IMR-90 (cell line): ENCODE measurements at regions not wholly inside any gene's neighbourhood (a gene's known extent, or its start where the extent isn't known, plus 50 kb on each side); places are given as distances from the start of the nearest gene placed in this dataset.
A peak's percentile ranks its signal among the peaks of the same experiment; 100 is the strongest.

Experiments
- ATAC-seq: fragments of 200-7000 bp; cut with Tn5 transposase; 2 replicates; pipeline ENCODE4 v1.9.1; 2020; ENCODE audit warnings: low read depth, mild to moderate bottlenecking, moderate library complexity
- BruUV-seq: library from RNA; stranded (reverse); fragments of 400-500 nt; replicated peaks from 2 replicates; lab custom pipeline; 2021; lab: Mats Ljungman, UMichigan
- CTCF ChIA-PET: fragments of 300-600 bp; formaldehyde crosslinking; extraction: SDS; loops from one replicate; lab custom pipeline; 2021; ENCODE audit warnings: antibody characterized with exemption; lab: Yijun Ruan, JAX
- POLR2A ChIA-PET: fragments of 300-600 bp; sonication (Branson Sonifier 250); formaldehyde crosslinking; loops from one replicate; lab custom pipeline; 2022; ENCODE audit warnings: antibody characterized with exemption; ENCODE audit not compliant: unreplicated experiment; lab: Charles Lee
- DNase-seq: peaks from one replicate; pipeline ENCODE4 v3.0.0; 2013
- H2AFZ ChIP-seq: replicated peaks from 2 replicates; pipeline ENCODE3; 2013; ENCODE audit warnings: low read length, mild to moderate bottlenecking; ENCODE audit not compliant: poor library complexity
- H2AK5ac ChIP-seq: 2 replicates; pipeline ENCODE4 v1.6.1; 2013; ENCODE audit warnings: low read depth, low read length, inconsistent platforms
- H2AK9ac ChIP-seq: replicated peaks from 2 replicates; pipeline ENCODE3; 2013; ENCODE audit warnings: mild to moderate bottlenecking, low read depth, low read length, moderate library complexity; ENCODE audit not compliant: poor library complexity
- H2BK120ac ChIP-seq: 2 replicates; pipeline ENCODE4 v1.6.1; 2013; ENCODE audit warnings: low read depth, low read length, inconsistent platforms
- H2BK15ac ChIP-seq: 3 replicates; pipeline ENCODE4 v1.6.1; 2013; ENCODE audit warnings: low read depth, low read length, inconsistent platforms
- H2BK20ac ChIP-seq: 2 replicates; pipeline ENCODE4 v1.6.1; 2013; ENCODE audit warnings: low read depth, mild to moderate bottlenecking, inconsistent platforms, low read length, moderate library complexity
- H2BK5ac ChIP-seq: 2 replicates; pipeline ENCODE4 v1.6.1; 2013; ENCODE audit warnings: mild to moderate bottlenecking, low read depth, low read length, inconsistent platforms; ENCODE audit not compliant: poor library complexity, severe bottlenecking
- H3K14ac ChIP-seq: replicated peaks from 2 replicates; pipeline ENCODE4 v1.6.1; 2013; ENCODE audit warnings: low read depth, low read length, inconsistent platforms
- H3K18ac ChIP-seq: 2 replicates; pipeline ENCODE4 v1.6.1; 2013; ENCODE audit warnings: low read depth, low read length, control low read depth
- H3K23ac ChIP-seq: 2 replicates; pipeline ENCODE4 v1.6.1; 2013; ENCODE audit warnings: low read depth, low read length, inconsistent platforms
- H3K27ac ChIP-seq: 2 replicates; pipeline ENCODE4 v1.5.1; 2013; ENCODE audit warnings: mild to moderate bottlenecking, control low read depth, low read length; ENCODE audit not compliant: insufficient read depth
- H3K27me3 ChIP-seq: 2 replicates; pipeline ENCODE4 v1.6.1; 2013; ENCODE audit warnings: low read length; ENCODE audit not compliant: control insufficient read depth, insufficient read depth
- H3K36me3 ChIP-seq: 2 replicates; pipeline ENCODE4 v1.6.1; 2013; ENCODE audit warnings: low read length, mixed read lengths; ENCODE audit not compliant: control insufficient read depth, insufficient read depth
- H3K4ac ChIP-seq: 2 replicates; pipeline ENCODE4 v1.6.1; 2013; ENCODE audit warnings: low read depth, low read length, inconsistent platforms
- H3K4me1 ChIP-seq: 2 replicates; pipeline ENCODE4 v1.6.1; 2013; ENCODE audit warnings: low read length, mixed read lengths; ENCODE audit not compliant: control insufficient read depth, insufficient read depth
- H3K4me2 ChIP-seq: 2 replicates; pipeline ENCODE4 v1.6.1; 2013; ENCODE audit warnings: low read depth, mild to moderate bottlenecking, control low read depth, low read length, moderate library complexity
- H3K4me3 ChIP-seq: 2 replicates; pipeline ENCODE4 v1.5.1; 2013; ENCODE audit warnings: low read depth, mild to moderate bottlenecking, control low read depth, low read length, moderate library complexity; ENCODE audit not compliant: insufficient read depth
- H3K56ac ChIP-seq: 2 replicates; pipeline ENCODE4 v1.6.1; 2013; ENCODE audit warnings: low read length, inconsistent platforms; ENCODE audit not compliant: insufficient read depth; ENCODE audit errors: extremely low read depth
- H3K79me1 ChIP-seq, 2 experiments: 2 replicates each; pipeline ENCODE4 v1.6.1; 2013; ENCODE audit warnings: low read length in 2 of 2, inconsistent platforms in 1 of 2, low read depth in 1 of 2
- H3K9ac ChIP-seq: 2 replicates; pipeline ENCODE4 v1.6.1; 2013; ENCODE audit warnings: low read depth, low read length, control low read depth
- H3K9me1 ChIP-seq: 2 replicates; pipeline ENCODE4 v1.6.1; 2013; ENCODE audit warnings: low read length, inconsistent platforms; ENCODE audit not compliant: insufficient read depth
- H3K9me3 ChIP-seq: 2 replicates; pipeline ENCODE4 v1.6.1; 2013; ENCODE audit warnings: low read length; ENCODE audit not compliant: control insufficient read depth, insufficient read depth
- H4K20me1 ChIP-seq: 2 replicates; pipeline ENCODE4 v1.6.1; 2013; ENCODE audit warnings: low read length, inconsistent platforms; ENCODE audit not compliant: insufficient read depth
- H4K5ac ChIP-seq: 2 replicates; pipeline ENCODE4 v1.6.1; 2013; ENCODE audit warnings: mild to moderate bottlenecking, low read depth, low read length, control low read depth
- H4K8ac ChIP-seq, 2 experiments: 2 replicates each; pipeline ENCODE4 v1.6.1; 2013; ENCODE audit warnings: low read depth in 2 of 2, low read length in 2 of 2, control low read depth in 1 of 2, inconsistent platforms in 1 of 2
- H4K91ac ChIP-seq: 2 replicates; pipeline ENCODE4 v1.6.1; 2013; ENCODE audit warnings: low read depth, low read length, inconsistent platforms; ENCODE audit not compliant: insufficient read depth
- BHLHE40 ChIP-seq: fragments of 150-350 bp; IDR thresholded peaks from 2 replicates; pipeline ENCODE4 v1.6.1; 2016; ENCODE audit warnings: mild to moderate bottlenecking, low read depth, low read length
- CHD1 ChIP-seq: IDR thresholded peaks from 2 replicates; pipeline ENCODE4 v1.6.1; 2012; ENCODE audit warnings: low read depth, low read length, improper control_type of control experiment
- CTCF ChIP-seq: conservative IDR thresholded peaks from 2 replicates; pipeline ENCODE4 v1.5.1; 2012; ENCODE audit warnings: mild to moderate bottlenecking, low read depth, low read length, improper control_type of control experiment
- FOS ChIP-seq: fragments of 150-350 bp; IDR thresholded peaks from 2 replicates; pipeline ENCODE4 v1.6.1; 2016; ENCODE audit warnings: low read depth, low read length
- MAFK ChIP-seq: IDR thresholded peaks from 2 replicates; pipeline ENCODE4 v1.6.1; 2012; ENCODE audit warnings: low read depth, low read length, improper control_type of control experiment
- MAZ ChIP-seq: IDR thresholded peaks from 2 replicates; pipeline ENCODE4 v1.6.1; 2012; ENCODE audit warnings: low read depth, mild to moderate bottlenecking, low read length, improper control_type of control experiment, moderate library complexity, borderline replicate concordance
- MXI1 ChIP-seq: IDR thresholded peaks from 2 replicates; pipeline ENCODE4 v1.6.1; 2012; ENCODE audit warnings: low read depth, mild to moderate bottlenecking, low read length, moderate library complexity, borderline replicate concordance
- NFE2L2 ChIP-seq: fragments of 150-350 bp; IDR thresholded peaks from 2 replicates; pipeline ENCODE4 v1.6.1; 2016; ENCODE audit warnings: low read depth, mild to moderate bottlenecking, low read length
- POLR2A ChIP-seq: IDR thresholded peaks from 2 replicates; pipeline ENCODE4 v1.6.1; 2012; ENCODE audit warnings: mild to moderate bottlenecking, low read depth, low read length
- RAD21 ChIP-seq: IDR thresholded peaks from 2 replicates; pipeline ENCODE4 v1.6.1; 2012; ENCODE audit warnings: low read length, improper control_type of control experiment
- RCOR1 ChIP-seq: IDR thresholded peaks from 2 replicates; pipeline ENCODE4 v1.6.1; 2012; ENCODE audit warnings: mild to moderate bottlenecking, low read length, improper control_type of control experiment; ENCODE audit not compliant: insufficient replicate concordance
- RFX5 ChIP-seq: IDR thresholded peaks from 2 replicates; pipeline ENCODE4 v1.8.0; 2012; ENCODE audit warnings: low read depth, mild to moderate bottlenecking, low read length, moderate library complexity
- SMC3 ChIP-seq: fragments of 150-350 bp; IDR thresholded peaks from 2 replicates; pipeline ENCODE4 v1.6.1; 2016; ENCODE audit warnings: low read depth, mild to moderate bottlenecking, antibody characterized with exemption, low read length, moderate library complexity
- USF2 ChIP-seq: fragments of 150-350 bp; IDR thresholded peaks from 2 replicates; pipeline ENCODE4 v1.6.1; 2017; ENCODE audit warnings: mild to moderate bottlenecking, antibody characterized with exemption, low read length, low read depth
- WGBS, 2 experiments: methylation state at CpG; one replicate each; pipeline versions ENCODE4 v1.1.5 to v1.1.7; 2013; ENCODE audit warnings: missing lambda C conversion rate in 2 of 2; ENCODE audit not compliant: insufficient read length in 1 of 2; ENCODE audit errors: extremely low coverage in 2 of 2; 5-methylcytosine and 5-hydroxymethylcytosine counted together
- dilution Hi-C: fragments of 300-500 bp; cut with HindIII; formaldehyde crosslinking; loops from one replicate; pipeline ENCODE4 v1.14.3; 2018; ENCODE audit warnings: low sequenced_read_pairs; ENCODE audit not compliant: unreplicated experiment
- in situ Hi-C: fragments of 300-500 bp; cut with MboI; formaldehyde crosslinking; loops from 3 replicates; pipeline ENCODE4 v1.14.3; 2019; ENCODE audit warnings: low sequenced_read_pairs, inconsistent platforms, mixed read lengths
- intact Hi-C: fragments of 100-400 bp; cut with micrococcal nuclease; formaldehyde crosslinking; loops from 2 replicates; pipeline ENCODE4 v1.10.0; 2022

- DNase-seq (no peak), ATAC-seq (no peak)
- Histone ChIP-seq H3K36me3 (no peaks in the 10 kb centered on the region), H3K9me3 (no peaks in the 10 kb centered on the region), H3K14ac (no peak overlapping the region), H3K4me3 (no peak overlapping the region), H2AK9ac (no peak overlapping the region), H4K5ac (no peak overlapping the region), H2BK20ac (no peak overlapping the region), H2BK120ac (no peak overlapping the region), H3K56ac (no peak overlapping the region), H3K4ac (no peak overlapping the region; the same call in 1 of the 2 replicates), H4K8ac (no peak overlapping the region), H3K4me2 (no peak overlapping the region), H3K27me3 (no peaks in the 10 kb centered on the region), H2AFZ (peak overlapping the region; percentile 67), H3K9ac (no peak overlapping the region), H3K79me1 (no peaks in the 10 kb centered on the region), H3K23ac (no peak overlapping the region; the same call in 1 of the 2 replicates), H4K91ac (peak overlapping the region; percentile 37; the same call in 1 of the 2 replicates), H4K20me1 (no peaks in the 10 kb centered on the region), H3K9me1 (peaks cover 3% of the 10 kb centered on the region; the same call in 1 of the 2 replicates), H3K4me1 (no peaks in the 10 kb centered on the region), H2BK5ac (no peak overlapping the region), H3K27ac (no peak overlapping the region), H2BK15ac (no peak overlapping the region; the same call in 2 of the 3 replicates), H3K18ac (no peak overlapping the region), H2AK5ac (no peak overlapping the region)
- POLR2A ChIA-PET: no interaction called here
- no peak for TF ChIP-seq USF2
- no peak for TF ChIP-seq NFE2L2
- no peak for TF ChIP-seq MAFK
- TF ChIP-seq RFX5: no peak
- no peak for TF ChIP-seq MXI1
- no peak for TF ChIP-seq RAD21
- no peak for TF ChIP-seq BHLHE40
- TF ChIP-seq MAZ: no peak
- TF ChIP-seq FOS: no peak
- TF ChIP-seq POLR2A: no peak
- no peak for TF ChIP-seq SMC3
- no peak for TF ChIP-seq CTCF
- no peak for TF ChIP-seq RCOR1
- no peak for TF ChIP-seq CHD1
- intact Hi-C loops (no loop called here), dilution Hi-C loops (no loop called here), in situ Hi-C loops (no loop called here)
- no CpG with 5 or more reads among the region's 10 CpGs for WGBS, 2 experiments
- CTCF ChIA-PET: no interaction called here
- no TSS peak for BruUV-seq
These were observed 181.9 kb upstream of the MSX2 start for GRCh38 chr5:174542471-174542870.
